RWPE2 (cell line): ENCODE measurements at regions not wholly inside any gene's neighbourhood (a gene's known extent, or its start where the extent isn't known, plus 50 kb on each side); places are given as distances from the start of the nearest gene placed in this dataset.
"Not testable (repeated sequence)": the region's sequence is repeated elsewhere in the genome, so short reads cannot be mapped to it uniquely, and the experiment has no call there.

Experiments
- ATAC-seq: fragments of 200-7000 bp; cut with Tn5 transposase; 3 replicates; pipeline ENCODE4 v1.9.1; 2021; ENCODE audit warnings: low read depth
- DNase-seq: peaks from one replicate; pipeline ENCODE4 v3.0.0-alpha.2; 2020; ENCODE audit warnings: low spot score
- H3K27ac ChIP-seq: fragments of 450-650 bp; 2 replicates; pipeline ENCODE4 v1.5.1; 2017; ENCODE audit warnings: mild to moderate bottlenecking; ENCODE audit not compliant: poor library complexity, severe bottlenecking
- H3K27me3 ChIP-seq: fragments of 250-450 bp; sonication (Bioruptor Pico); 2 replicates; pipeline ENCODE4 v1.5.1; 2021; ENCODE audit warnings: mild to moderate bottlenecking, moderate library complexity; ENCODE audit not compliant: insufficient read depth, poor library complexity, severe bottlenecking
- H3K36me3 ChIP-seq: fragments of 250-450 bp; sonication (Bioruptor Pico); 2 replicates; pipeline ENCODE4 v1.5.1; 2020; ENCODE audit warnings: low read depth, mild to moderate bottlenecking, moderate library complexity
- H3K4me1 ChIP-seq: fragments of 250-450 bp; sonication (Bioruptor Pico); 2 replicates; pipeline ENCODE4 v1.5.1; 2021; ENCODE audit warnings: mild to moderate bottlenecking, moderate library complexity; ENCODE audit not compliant: insufficient read depth, poor library complexity, severe bottlenecking
- H3K4me3 ChIP-seq: fragments of 250-450 bp; sonication (Bioruptor Pico); 2 replicates; pipeline ENCODE4 v1.5.1; 2021; ENCODE audit warnings: mild to moderate bottlenecking, moderate library complexity; ENCODE audit not compliant: severe bottlenecking
- H3K9me3 ChIP-seq: fragments of 250-450 bp; sonication (Bioruptor Pico); 2 replicates; pipeline ENCODE4 v1.5.1; 2021; ENCODE audit warnings: mild to moderate bottlenecking, moderate library complexity; ENCODE audit not compliant: severe bottlenecking
- TF ChIP-seq, protein P1 (sequence below): fragments of 450-650 bp; IDR thresholded peaks from one replicate; pipeline ENCODE4 v1.5.1; 2017; ENCODE audit warnings: mild to moderate bottlenecking, moderate library complexity; ENCODE audit not compliant: poor library complexity, severe bottlenecking

DNA sequence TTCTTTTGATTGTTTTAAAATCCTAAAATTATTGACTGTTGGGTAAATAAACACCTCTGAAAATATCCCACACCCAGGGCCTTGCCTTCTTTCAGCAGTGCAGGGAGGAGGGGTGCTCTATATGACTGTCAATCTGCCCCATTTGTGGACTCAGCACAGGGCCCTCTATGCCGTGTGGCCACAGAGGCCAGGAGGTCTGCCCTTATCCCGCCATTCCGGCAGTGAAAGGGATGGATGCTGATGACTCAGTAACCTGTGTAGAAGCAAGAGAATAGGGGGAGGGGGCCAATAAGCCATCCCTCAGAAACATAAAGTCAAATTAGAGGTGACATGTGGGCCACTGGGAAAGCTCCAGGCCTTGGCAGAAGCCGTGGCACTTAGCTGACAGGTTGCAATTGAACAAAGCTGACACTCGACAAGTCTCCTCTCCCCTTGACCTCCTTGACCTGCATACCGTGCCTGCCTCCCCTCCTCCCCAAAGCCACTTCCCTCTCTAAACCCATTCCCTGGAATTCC is 281.4 kb upstream of the DYNLRB2 start:
- Histone ChIP-seq H3K36me3 (no peaks in the 10 kb centered on the region), H3K4me1 (no peaks in the 10 kb centered on the region), H3K4me3 (no peak overlapping the region), H3K27ac (no peak overlapping the region), H3K27me3 (no peaks in the 10 kb centered on the region), H3K9me3 (no peaks in the 10 kb centered on the region)
- TF ChIP-seq, protein P1, sequence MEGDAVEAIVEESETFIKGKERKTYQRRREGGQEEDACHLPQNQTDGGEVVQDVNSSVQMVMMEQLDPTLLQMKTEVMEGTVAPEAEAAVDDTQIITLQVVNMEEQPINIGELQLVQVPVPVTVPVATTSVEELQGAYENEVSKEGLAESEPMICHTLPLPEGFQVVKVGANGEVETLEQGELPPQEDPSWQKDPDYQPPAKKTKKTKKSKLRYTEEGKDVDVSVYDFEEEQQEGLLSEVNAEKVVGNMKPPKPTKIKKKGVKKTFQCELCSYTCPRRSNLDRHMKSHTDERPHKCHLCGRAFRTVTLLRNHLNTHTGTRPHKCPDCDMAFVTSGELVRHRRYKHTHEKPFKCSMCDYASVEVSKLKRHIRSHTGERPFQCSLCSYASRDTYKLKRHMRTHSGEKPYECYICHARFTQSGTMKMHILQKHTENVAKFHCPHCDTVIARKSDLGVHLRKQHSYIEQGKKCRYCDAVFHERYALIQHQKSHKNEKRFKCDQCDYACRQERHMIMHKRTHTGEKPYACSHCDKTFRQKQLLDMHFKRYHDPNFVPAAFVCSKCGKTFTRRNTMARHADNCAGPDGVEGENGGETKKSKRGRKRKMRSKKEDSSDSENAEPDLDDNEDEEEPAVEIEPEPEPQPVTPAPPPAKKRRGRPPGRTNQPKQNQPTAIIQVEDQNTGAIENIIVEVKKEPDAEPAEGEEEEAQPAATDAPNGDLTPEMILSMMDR = no peak
- DNase-seq = no peak
- ATAC-seq = no peak

GRCh38 chr16:80258407-80258806 is 282.4 kb upstream of the DYNLRB2 start:
- Histone ChIP-seq H3K36me3 (no peaks in the 10 kb centered on the region), H3K4me3 (no peak overlapping the region), H3K9me3 (no peaks in the 10 kb centered on the region), H3K27ac (no peak overlapping the region), H3K4me1 (no peaks in the 10 kb centered on the region), H3K27me3 (no peaks in the 10 kb centered on the region)
- ATAC-seq (no peak), DNase-seq (no peak)
- TF ChIP-seq, protein P1 = no peak

- no peak overlapping the region for H3K27ac ChIP-seq
- no peaks in the 10 kb centered on the region for H3K36me3 ChIP-seq
- no peaks in the 10 kb centered on the region for H3K27me3 ChIP-seq
- no peaks in the 10 kb centered on the region for H3K9me3 ChIP-seq
- DNase-seq (no peak), ATAC-seq (no peak)
- TF ChIP-seq, protein P1 = no peak
- no peaks in the 10 kb centered on the region for H3K4me1 ChIP-seq
- no peak overlapping the region for H3K4me3 ChIP-seq
Measured at GRCh38 chr16:80254970-80255369, 285.8 kb upstream of the DYNLRB2 start.

DNA sequence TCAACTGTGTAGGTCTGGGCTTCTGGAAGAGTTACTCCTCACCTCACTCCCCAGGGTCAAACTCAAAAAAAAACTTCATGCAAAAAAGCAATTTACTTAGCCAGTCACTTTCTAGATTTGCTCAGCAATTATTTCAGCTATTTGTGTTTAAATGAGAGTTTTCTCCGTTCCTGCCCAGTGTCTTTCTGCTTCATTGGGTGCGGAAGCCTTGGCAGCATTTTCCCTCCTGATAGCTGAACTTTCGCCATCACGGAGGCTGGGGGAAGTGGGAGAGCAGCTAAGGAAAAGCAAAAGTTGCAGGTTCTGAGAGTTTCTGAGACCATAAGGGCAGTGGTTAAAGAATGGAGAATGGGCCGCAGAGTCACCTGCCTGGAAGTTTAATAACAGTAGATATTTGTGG is 287.1 kb upstream of the DYNLRB2 start:
- H3K27me3 ChIP-seq = no peaks in the 10 kb centered on the region
- no peak overlapping the region for H3K27ac ChIP-seq
- DNase-seq (no peak), ATAC-seq (no peak)
- no peaks in the 10 kb centered on the region for H3K36me3 ChIP-seq
- TF ChIP-seq, protein P1 = no peak
- no peaks in the 10 kb centered on the region for H3K9me3 ChIP-seq
- no peaks in the 10 kb centered on the region for H3K4me1 ChIP-seq
- H3K4me3 ChIP-seq = no peak overlapping the region

GRCh38 chr16:80250381-80250780 is 290.4 kb upstream of the DYNLRB2 start:
- TF ChIP-seq, protein P1 = no peak
- no peak overlapping the region for H3K27ac ChIP-seq
- H3K4me1 ChIP-seq = no peaks in the 10 kb centered on the region
- no peak for ATAC-seq
- no peaks in the 10 kb centered on the region for H3K36me3 ChIP-seq
- H3K9me3 ChIP-seq = no peaks in the 10 kb centered on the region
- no peak for DNase-seq
- H3K4me3 ChIP-seq = no peak overlapping the region
- no peaks in the 10 kb centered on the region for H3K27me3 ChIP-seq

DNA sequence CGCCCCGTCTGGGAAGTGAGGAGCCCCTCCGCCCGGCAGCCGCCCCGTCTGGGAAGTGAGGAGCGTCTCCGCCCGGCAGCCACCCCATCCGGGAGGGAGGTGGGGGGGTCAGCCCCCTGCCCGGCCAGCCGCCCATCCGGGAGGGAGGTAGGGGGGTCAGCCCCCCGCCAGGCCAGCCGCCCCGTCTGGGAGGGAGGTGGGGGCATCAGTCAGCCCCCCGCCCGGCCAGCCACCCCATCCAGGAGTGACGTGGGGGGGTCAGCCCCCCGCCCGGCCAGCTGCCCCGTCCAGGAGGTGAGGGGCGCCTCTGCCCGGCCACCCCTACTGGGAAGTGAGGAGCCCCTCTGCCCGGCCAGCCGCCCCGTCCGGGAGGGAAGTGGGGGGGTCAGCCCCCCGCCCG is 297.5 kb upstream of the DYNLRB2 start:
- H3K27ac ChIP-seq, H3K27me3 ChIP-seq, H3K4me1 ChIP-seq, H3K36me3 ChIP-seq, ATAC-seq, DNase-seq, H3K4me3 ChIP-seq, H3K9me3 ChIP-seq: not testable (repeated sequence)

GRCh38 chr16:80242279-80242678 is 298.5 kb upstream of the DYNLRB2 start:
- not testable (repeated sequence) for H3K36me3 ChIP-seq, H3K9me3 ChIP-seq, ATAC-seq, H3K4me3 ChIP-seq, H3K27me3 ChIP-seq, DNase-seq, H3K27ac ChIP-seq, H3K4me1 ChIP-seq
